ENCODE measurements at regions not wholly inside any gene's neighbourhood (a gene's known extent, or its start where the extent isn't known, plus 50 kb on each side); places are given as distances from the start of the nearest gene placed in this dataset.

GRCh38 chr5:2240118-2240904 is 357.6 kb upstream of the IRX4 start:
- DNase-seq (ENCODE audit: low read depth), result no peak

- no peak for DNase-seq (ENCODE audit: low read depth)
Measured at GRCh38 chr5:2239201-2239910, 356.6 kb upstream of the IRX4 start.

GRCh38 chr5:2238732-2239131 is 356.0 kb upstream of the IRX4 start:
- DNase-seq (ENCODE audit: low read depth), result no peak

DNA sequence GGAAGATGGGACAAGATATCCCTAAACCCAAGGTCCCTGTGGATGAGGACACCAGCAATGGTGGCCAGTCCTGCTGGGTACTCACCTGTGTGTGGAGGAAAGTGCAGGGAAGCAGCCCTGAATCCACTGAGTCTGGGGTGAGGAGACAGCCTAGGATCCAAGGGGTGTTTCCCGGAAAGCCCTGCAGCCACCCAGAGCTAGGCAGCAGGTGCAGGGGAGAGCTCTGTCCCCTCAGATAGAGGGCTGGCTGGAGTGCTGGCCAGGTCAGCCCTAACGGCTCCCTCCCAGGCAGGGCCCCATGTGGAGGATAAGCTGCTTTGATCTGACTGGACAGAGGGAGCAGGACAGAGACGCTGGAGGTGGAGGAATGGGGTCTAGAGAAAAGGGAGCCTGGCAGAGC is 344.7 kb upstream of the IRX4 start:
- DNase-seq (ENCODE audit: low read depth), result no peak

GRCh38 chr5:2224689-2225088 is 342.0 kb upstream of the IRX4 start:
- no peak for DNase-seq (ENCODE audit: low read depth)

DNA sequence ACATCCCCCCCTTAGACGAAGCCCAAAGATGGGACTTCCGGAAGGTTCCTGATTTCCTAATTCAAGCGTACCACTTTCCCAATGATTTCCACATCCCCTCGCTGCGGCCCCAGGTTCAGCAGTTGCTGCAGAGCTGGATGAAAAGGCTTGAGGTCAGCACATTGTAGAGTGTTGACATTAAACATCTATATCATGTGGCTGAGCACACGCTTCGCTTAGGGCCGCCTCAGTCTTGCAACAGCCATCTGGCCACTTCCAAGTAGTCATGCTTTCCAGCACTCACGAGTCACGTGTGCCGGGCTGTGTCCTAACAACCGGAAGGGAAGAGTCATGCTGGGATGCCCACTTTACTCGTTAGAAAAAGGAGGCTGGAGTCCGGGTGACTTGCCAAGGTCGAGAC is 340.6 kb upstream of the IRX4 start:
- DNase-seq (ENCODE audit: low read depth), result no peak

GRCh38 chr5:2222246-2222992 is 339.7 kb upstream of the IRX4 start:
- no peak for DNase-seq (ENCODE audit: low read depth)

GRCh38 chr5:2221450-2221849 is 338.7 kb upstream of the IRX4 start:
- DNase-seq (ENCODE audit: low read depth), result no peak

DNA sequence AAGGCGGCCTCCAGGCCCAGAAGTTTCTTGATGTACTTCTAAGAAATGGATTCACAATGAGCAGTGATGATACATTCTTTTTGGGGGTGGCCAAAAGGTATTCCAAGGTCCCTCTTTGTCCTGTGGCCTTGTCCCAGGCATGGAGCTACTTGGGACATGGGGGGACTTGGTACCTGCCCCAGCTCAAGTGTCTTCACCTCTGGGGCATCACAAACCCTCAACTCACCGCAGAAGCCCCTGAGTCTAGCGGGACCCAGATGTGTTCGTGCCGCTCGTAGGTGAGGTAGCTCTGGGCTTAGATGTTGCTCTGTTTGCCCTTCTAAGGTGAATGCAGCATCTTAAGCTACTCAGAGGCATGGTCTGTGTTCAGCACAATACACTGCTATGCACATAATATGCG is 338.0 kb upstream of the IRX4 start:
- DNase-seq (ENCODE audit: low read depth), result no peak

GRCh38 chr5:2219149-2219776 is 336.5 kb upstream of the IRX4 start:
- DNase-seq (ENCODE audit: low read depth), result no peak

DNA sequence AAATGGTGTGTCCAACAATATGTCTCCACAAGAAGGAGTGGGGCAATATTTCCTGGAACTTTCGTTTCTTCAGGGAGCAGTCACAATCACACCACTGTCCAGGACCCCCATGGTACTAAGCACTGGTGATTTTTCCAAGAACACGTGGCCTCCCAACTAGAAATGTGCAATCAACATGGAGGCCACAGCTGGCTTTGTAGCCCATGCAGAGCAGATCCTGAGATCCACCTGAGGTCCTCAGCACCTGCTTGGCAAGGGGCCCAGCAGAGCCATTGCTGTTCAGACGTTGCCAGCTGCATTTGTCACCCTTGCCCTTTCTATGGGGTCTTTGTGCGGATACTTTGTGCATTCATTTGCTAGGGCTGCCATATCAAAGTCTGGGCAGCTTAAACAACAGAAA is 334.5 kb upstream of the IRX4 start:
- no peak for DNase-seq (ENCODE audit: low read depth)

DNA sequence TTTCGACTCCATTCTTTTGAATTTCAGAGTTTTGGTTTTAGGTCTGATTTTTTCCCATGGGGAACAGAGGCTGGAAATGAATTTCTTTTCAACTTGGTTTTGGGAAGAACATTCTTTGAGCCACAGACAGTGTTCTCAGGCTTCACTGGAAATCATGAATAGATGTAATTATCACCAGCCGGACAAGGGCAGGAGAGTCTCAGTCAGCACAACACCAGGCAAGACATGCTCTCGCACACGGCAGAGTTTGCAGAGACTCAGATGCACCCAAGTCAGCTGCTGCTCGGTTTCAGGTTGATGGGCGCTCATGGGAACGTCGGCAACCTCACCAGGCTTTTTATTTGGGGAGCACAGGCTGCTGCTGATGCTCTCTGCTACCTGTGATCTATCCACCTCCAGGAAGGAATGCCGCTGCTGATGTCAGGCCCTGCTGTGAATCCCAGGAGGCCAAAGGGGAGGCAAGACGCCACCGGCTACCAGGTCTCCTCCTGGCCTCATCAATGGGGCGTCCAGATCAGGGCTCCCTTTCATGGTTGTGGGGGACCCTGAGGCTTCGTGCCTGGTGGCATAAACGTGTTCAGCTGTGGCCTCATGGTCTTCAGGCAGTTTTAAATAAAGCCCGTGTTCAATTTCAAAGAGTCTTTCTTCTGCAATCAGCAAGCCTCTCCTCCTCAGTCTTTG is 332.3 kb upstream of the IRX4 start:
- no peak for DNase-seq (ENCODE audit: low read depth)

- DNase-seq (ENCODE audit: low read depth), result no peak
Measured at GRCh38 chr5:2213121-2213730, 330.5 kb upstream of the IRX4 start.

- DNase-seq (ENCODE audit: low read depth), result no peak
Measured at GRCh38 chr5:2212481-2212880, 329.8 kb upstream of the IRX4 start.

- no peak for DNase-seq (ENCODE audit: low read depth)
Measured at GRCh38 chr5:2208239-2208544, 325.5 kb upstream of the IRX4 start.

GRCh38 chr5:2207416-2208238 is 324.9 kb upstream of the IRX4 start:
- no peak for DNase-seq (ENCODE audit: low read depth)

GRCh38 chr5:2207109-2207399 is 324.3 kb upstream of the IRX4 start:
- DNase-seq (ENCODE audit: low read depth), result no peak

DNA sequence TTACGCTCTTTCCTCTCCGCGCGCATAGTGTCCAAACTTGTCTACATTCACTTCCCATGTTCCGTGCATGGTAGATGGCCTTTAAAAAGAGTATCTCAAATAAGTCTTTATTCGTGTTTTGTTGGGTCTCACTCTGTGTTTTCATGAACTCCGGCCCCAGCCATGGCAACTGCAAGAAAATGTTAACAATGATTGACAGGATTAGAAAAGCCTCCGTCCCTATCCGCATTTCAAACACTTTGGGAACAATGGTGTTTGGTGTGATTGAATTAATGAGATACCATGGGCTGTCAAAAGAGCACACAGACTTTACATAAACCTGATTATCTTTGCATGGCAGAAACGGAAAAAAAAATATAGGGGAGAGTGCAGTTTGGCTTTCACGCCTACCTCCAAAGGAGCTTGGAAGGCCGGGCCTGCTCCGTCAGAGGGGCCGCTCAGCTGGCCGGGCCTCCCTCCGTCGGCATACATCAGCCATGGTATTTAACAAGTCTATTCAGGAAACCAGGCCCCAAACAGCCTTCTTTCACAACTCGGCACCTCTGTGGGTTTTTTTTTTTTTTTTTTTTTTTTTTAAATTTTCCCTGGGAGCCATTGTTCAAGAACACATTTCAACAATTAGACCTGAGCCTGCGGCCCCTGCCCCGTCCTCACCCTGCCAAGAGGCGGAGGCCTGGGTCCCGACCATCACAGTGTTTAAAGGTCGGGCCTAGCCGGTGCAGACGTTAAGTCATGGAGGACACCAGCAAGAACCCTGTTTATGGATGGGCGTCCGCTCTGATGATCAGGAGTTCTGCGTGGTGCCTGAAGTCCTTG is 323.8 kb upstream of the IRX4 start:
- DNase-seq (ENCODE audit: low read depth), result no peak

DNA sequence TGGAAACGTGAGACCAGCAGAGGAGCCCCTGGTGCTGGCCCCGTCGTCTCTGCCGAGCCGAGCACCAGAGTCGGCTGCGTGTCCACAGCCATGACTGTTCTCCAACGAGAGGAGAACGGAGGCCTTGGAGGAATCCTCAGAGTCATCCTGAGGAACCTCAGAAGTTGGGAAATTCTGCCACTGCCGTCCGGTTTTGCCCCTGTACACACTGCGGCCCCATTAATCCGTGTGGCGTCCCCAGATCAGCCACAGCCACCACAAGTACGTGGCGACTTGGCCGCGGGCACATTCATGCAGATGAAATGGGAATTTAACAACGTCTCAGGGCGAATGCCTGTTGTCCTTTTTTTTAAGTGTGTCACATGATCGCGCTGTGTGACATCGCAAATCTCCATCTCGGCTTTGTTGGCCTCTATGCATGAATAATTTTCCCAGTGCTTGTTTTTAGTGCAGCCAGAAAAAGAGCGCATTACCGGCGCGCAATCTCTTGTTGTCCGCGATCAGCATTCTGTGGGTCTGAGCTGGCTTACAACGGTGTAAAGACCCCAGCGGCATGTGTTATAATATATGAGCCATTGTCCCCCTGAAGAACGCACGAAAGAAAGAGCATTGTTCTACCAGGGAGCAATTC is 323.0 kb upstream of the IRX4 start:
- DNase-seq (ENCODE audit: low read depth), result no peak

- DNase-seq (ENCODE audit: low read depth), result no peak
Measured at GRCh38 chr5:2205185-2205585, 322.5 kb upstream of the IRX4 start.
